K562 (cell line): ENCODE measurements at regions not wholly inside any gene's neighbourhood (a gene's known extent, or its start where the extent isn't known, plus 50 kb on each side); places are given as distances from the start of the nearest gene placed in this dataset.

Experiments
- ATF6 ChIP-seq: sonication (generic); formaldehyde crosslinking; IDR thresholded peaks from 2 replicates; pipeline ENCODE4 v1.4.0; 2020; ENCODE audit warnings: mild to moderate bottlenecking, missing genetic modification reagents
- MYBL2 ChIP-seq, 2 experiments: fragments of 450-650 bp in 1 of 2; sonication (generic) in 1 of 2; formaldehyde crosslinking in 1 of 2; IDR thresholded peaks; 2 replicates each; pipeline versions ENCODE4 v1.6.1 to v1.8.1; 2017 to 2022; ENCODE audit warnings: borderline replicate concordance in 1 of 2, inconsistent platforms in 1 of 2, low read depth in 1 of 2, mild to moderate bottlenecking in 1 of 2, missing genetic modification reagents in 1 of 2, moderate library complexity in 1 of 2
- MYC ChIP-seq, 2 experiments: fragments of 250-450 bp in 1 of 2; sonication (Bioruptor Pico) in 1 of 2; IDR thresholded peaks; 2 replicates each; pipeline versions ENCODE4 v1.5.1 to v1.6.1; 2012 to 2021; ENCODE audit warnings: low read depth in 2 of 2, borderline replicate concordance in 1 of 2, improper control_type of control experiment in 1 of 2, low read length in 1 of 2, mild to moderate bottlenecking in 1 of 2, moderate library complexity in 1 of 2
- USF1 ChIP-seq: sonication (generic); formaldehyde crosslinking; IDR thresholded peaks from 2 replicates; pipeline ENCODE4 v1.9.0; 2022; ENCODE audit warnings: mild to moderate bottlenecking, missing genetic modification reagents
- ZC3H4 ChIP-seq: sonication (generic); formaldehyde crosslinking; IDR thresholded peaks from 2 replicates; pipeline ENCODE4 v1.9.0; 2021; ENCODE audit warnings: missing genetic modification reagents, borderline replicate concordance

GRCh38 chr15:29632671-29633406 lies 189.4 kb downstream of the TJP1 start (continued):
- TF ChIP-seq MYBL2 (IDR thresholded peaks at IDR 0.05; ENCODE audit: low read depth): no peak
- TF ChIP-seq MYBL2 (CRISPR knock-in tag; IDR thresholded peaks at IDR 0.05; ENCODE audit: borderline replicate concordance): no peak
- no peak for TF ChIP-seq USF1 (CRISPR knock-in tag)
- no peak for TF ChIP-seq MYC (IDR thresholded peaks at IDR 0.05; ENCODE audit: low read depth, low read length)
- no peak for TF ChIP-seq MYC (CRISPR knock-in tag; IDR thresholded peaks at IDR 0.05; ENCODE audit: borderline replicate concordance, low read depth)
- no peak for TF ChIP-seq ATF6 (CRISPR knock-in tag)
- no peak for TF ChIP-seq ZC3H4 (CRISPR knock-in tag)
- TF ChIP-seq, all 486 proteins: peak for 0
